Esophagus muscularis mucosa (tissue), 4 donors: ENCODE measurements at regions not wholly inside any gene's neighbourhood (a gene's known extent, or its start where the extent isn't known, plus 50 kb on each side); places are given as distances from the start of the nearest gene placed in this dataset.

Source experiments
- EP300 ChIP-seq: sonication (generic); formaldehyde crosslinking; IDR thresholded peaks from one replicate; pipeline ENCODE4 v1.6.1; 2017; ENCODE audit warnings: antibody characterized with exemption
- POLR2A ChIP-seq: fragments of 450-650 bp; IDR thresholded peaks from one replicate; pipeline ENCODE4 v1.6.1; 2017; ENCODE audit warnings: antibody characterized with exemption, moderate library complexity, mild to moderate bottlenecking, low read depth
- POLR2AphosphoS5 ChIP-seq, 2 donors: sonication (generic); formaldehyde crosslinking; IDR thresholded peaks; one replicate each; pipeline ENCODE4 v1.6.1; 2017; ENCODE audit warnings: antibody characterized with exemption in 2 of 2
- TF ChIP-seq, protein P1 (sequence below), 3 experiments: fragments of 200-600 bp in 2 of 3; fragments of 450-650 bp in 1 of 3; sonication (generic) in 2 of 3; IDR thresholded peaks; one replicate each; pipeline ENCODE4 v1.5.1; 2017 to 2019; ENCODE audit warnings: antibody characterized with exemption in 3 of 3, mild to moderate bottlenecking in 2 of 3, moderate library complexity in 1 of 3

DNA sequence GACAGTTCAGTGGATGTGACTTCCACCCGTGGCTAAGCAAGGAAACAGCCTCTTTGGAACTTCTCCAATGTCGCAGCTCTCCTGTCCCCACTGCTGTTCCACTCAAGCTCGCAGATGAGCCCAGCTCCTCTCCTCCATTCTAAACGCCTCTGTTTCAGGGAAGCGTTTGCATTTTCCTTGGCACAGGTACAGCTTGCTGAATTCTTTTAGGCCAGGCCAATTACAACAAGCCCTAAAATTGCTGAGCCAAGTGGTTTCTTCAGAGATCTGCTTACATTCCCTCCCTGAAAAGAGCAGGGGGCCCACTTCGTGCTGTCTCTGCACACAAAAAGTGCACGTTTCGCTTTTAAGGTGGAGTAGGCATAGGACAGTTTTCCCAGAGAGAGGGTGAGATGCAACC is 91.5 kb upstream of the BLID start:
- no peak for TF ChIP-seq POLR2A
- TF ChIP-seq, protein P1, sequence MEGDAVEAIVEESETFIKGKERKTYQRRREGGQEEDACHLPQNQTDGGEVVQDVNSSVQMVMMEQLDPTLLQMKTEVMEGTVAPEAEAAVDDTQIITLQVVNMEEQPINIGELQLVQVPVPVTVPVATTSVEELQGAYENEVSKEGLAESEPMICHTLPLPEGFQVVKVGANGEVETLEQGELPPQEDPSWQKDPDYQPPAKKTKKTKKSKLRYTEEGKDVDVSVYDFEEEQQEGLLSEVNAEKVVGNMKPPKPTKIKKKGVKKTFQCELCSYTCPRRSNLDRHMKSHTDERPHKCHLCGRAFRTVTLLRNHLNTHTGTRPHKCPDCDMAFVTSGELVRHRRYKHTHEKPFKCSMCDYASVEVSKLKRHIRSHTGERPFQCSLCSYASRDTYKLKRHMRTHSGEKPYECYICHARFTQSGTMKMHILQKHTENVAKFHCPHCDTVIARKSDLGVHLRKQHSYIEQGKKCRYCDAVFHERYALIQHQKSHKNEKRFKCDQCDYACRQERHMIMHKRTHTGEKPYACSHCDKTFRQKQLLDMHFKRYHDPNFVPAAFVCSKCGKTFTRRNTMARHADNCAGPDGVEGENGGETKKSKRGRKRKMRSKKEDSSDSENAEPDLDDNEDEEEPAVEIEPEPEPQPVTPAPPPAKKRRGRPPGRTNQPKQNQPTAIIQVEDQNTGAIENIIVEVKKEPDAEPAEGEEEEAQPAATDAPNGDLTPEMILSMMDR (IDR thresholded peaks at IDR 0.05): no peak
- TF ChIP-seq POLR2AphosphoS5 (IDR thresholded peaks at IDR 0.05): no peak
- TF ChIP-seq EP300: no peak
